GM21360 (cell line): ENCODE measurements at regions not wholly inside any gene's neighbourhood (a gene's known extent, or its start where the extent isn't known, plus 50 kb on each side); places are given as distances from the start of the nearest gene placed in this dataset.
"Not testable (repeated sequence)": the region's sequence is repeated elsewhere in the genome, so short reads cannot be mapped to it uniquely, and the experiment has no call there.

Experiments
- ATAC-seq: cut with Tn5 transposase; IDR thresholded peaks from one replicate; pipeline ENCODE4 v1.9.1; 2021; ENCODE audit warnings: mild to moderate bottlenecking, moderate library complexity; ENCODE audit not compliant: unreplicated experiment

- not testable (repeated sequence) for ATAC-seq
Observed at GRCh38 chr9:42568942-42569556, 385.6 kb downstream of the SPATA31A6 start.

- not testable (repeated sequence) for ATAC-seq
Observed at GRCh38 chr9:42577851-42578250, 394.4 kb downstream of the SPATA31A6 start.
